DND-41 (cell line): ENCODE measurements at regions not wholly inside any gene's neighbourhood (a gene's known extent, or its start where the extent isn't known, plus 50 kb on each side); places are given as distances from the start of the nearest gene placed in this dataset.

Source experiments
- ATAC-seq: fragments of 200-7000 bp; cut with Tn5 transposase; 3 replicates; pipeline ENCODE4 v1.9.1; 2021; ENCODE audit warnings: low read depth; ENCODE audit not compliant: insufficient read depth
- DNase-seq: peaks from one replicate; pipeline ENCODE4 v3.0.0-alpha.2; 2020
- H2AFZ ChIP-seq: 2 replicates; pipeline ENCODE4 v1.6.0; 2012; ENCODE audit warnings: low read depth, low read length
- H3K27ac ChIP-seq: 2 replicates; pipeline ENCODE4 v1.5.1; 2012; ENCODE audit warnings: low read length, inconsistent platforms
- H3K27me3 ChIP-seq: fragments of 200-600 bp; sonication (generic); 2 replicates; pipeline ENCODE4 v1.6.0; 2012; ENCODE audit warnings: low read length, mild to moderate bottlenecking, inconsistent platforms; ENCODE audit not compliant: insufficient read depth, poor library complexity
- H3K36me3 ChIP-seq: 2 replicates; pipeline ENCODE4 v1.5.1; 2012; ENCODE audit warnings: low read length, inconsistent platforms; ENCODE audit not compliant: insufficient read depth
- H3K4me1 ChIP-seq: 2 replicates; pipeline ENCODE4 v1.5.1; 2012; ENCODE audit warnings: mild to moderate bottlenecking, low read length; ENCODE audit not compliant: insufficient read depth
- H3K4me2 ChIP-seq: 2 replicates; pipeline ENCODE4 v1.6.0; 2012; ENCODE audit warnings: mild to moderate bottlenecking, moderate library complexity, low read length, inconsistent platforms; ENCODE audit not compliant: insufficient read depth
- H3K4me3 ChIP-seq, 2 experiments: fragments of 200-600 bp in 1 of 2; shearing (Covaris generic) in 1 of 2; 2 replicates each; pipeline ENCODE4 v1.5.1; 2012 to 2016; ENCODE audit warnings: inconsistent platforms in 2 of 2, low read length in 2 of 2, mild to moderate bottlenecking in 2 of 2, low read depth in 1 of 2, moderate library complexity in 1 of 2
- H3K79me2 ChIP-seq: 2 replicates; pipeline ENCODE4 v1.6.0; 2012; ENCODE audit warnings: low read length, inconsistent platforms; ENCODE audit not compliant: insufficient read depth
- H3K9ac ChIP-seq: 2 replicates; pipeline ENCODE4 v1.6.0; 2012; ENCODE audit warnings: low read depth, mild to moderate bottlenecking, inconsistent platforms, low read length, moderate library complexity
- H3K9me3 ChIP-seq: 2 replicates; pipeline ENCODE4 v1.5.1; 2012; ENCODE audit warnings: low read length, moderate library complexity, mild to moderate bottlenecking, inconsistent platforms; ENCODE audit not compliant: insufficient read depth, severe bottlenecking
- H4K20me1 ChIP-seq: 2 replicates; pipeline ENCODE4 v1.6.0; 2012; ENCODE audit warnings: low read length; ENCODE audit not compliant: insufficient read depth
- EZH2 ChIP-seq: IDR thresholded peaks from 3 replicates; pipeline ENCODE4 v1.6.1; 2012; ENCODE audit warnings: borderline replicate concordance, low read depth, mild to moderate bottlenecking, moderate library complexity, low read length, inconsistent platforms; ENCODE audit not compliant: severe bottlenecking
- TF ChIP-seq, protein P1 (sequence below): IDR thresholded peaks from 2 replicates; pipeline ENCODE4 v1.5.1; 2012; ENCODE audit warnings: borderline replicate concordance, low read length, moderate library complexity, mild to moderate bottlenecking; ENCODE audit not compliant: poor library complexity, severe bottlenecking; ENCODE audit errors: extremely low read depth

DNA sequence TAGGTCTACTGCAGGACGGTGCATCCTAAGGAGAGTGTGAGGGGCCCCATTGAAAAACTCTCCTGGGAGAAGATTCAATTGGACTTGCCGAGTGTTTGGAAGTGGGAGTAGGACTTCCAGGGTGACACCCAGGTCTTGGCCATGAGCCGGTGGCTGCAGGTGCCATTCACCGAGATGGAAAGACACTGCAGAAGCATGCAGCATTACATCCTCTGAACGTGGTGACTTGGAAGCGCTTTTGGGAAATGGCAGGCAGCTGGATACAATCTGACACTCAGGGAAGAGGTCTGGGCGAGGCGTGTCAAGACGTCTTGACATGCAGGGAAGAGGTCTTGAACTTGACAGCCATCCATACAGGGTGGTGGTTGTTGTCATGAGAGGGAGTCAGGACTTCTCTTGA lies 126.9 kb downstream of the PAPOLA start:
- H3K27me3 ChIP-seq = peaks cover 7% of the 10 kb centered on the region
- no peak overlapping the region for H2AFZ ChIP-seq
- no peak overlapping the region for H3K4me2 ChIP-seq
- H3K9me3 ChIP-seq = no peaks in the 10 kb centered on the region
- no peaks in the 10 kb centered on the region for H3K4me1 ChIP-seq
- ATAC-seq = no peak
- no peaks in the 10 kb centered on the region for H3K36me3 ChIP-seq
- H3K4me3 ChIP-seq = no peak overlapping the region
- DNase-seq = no peak
- H3K27ac ChIP-seq = no peak overlapping the region
- TF ChIP-seq EZH2 = no peak
- TF ChIP-seq, protein P1, sequence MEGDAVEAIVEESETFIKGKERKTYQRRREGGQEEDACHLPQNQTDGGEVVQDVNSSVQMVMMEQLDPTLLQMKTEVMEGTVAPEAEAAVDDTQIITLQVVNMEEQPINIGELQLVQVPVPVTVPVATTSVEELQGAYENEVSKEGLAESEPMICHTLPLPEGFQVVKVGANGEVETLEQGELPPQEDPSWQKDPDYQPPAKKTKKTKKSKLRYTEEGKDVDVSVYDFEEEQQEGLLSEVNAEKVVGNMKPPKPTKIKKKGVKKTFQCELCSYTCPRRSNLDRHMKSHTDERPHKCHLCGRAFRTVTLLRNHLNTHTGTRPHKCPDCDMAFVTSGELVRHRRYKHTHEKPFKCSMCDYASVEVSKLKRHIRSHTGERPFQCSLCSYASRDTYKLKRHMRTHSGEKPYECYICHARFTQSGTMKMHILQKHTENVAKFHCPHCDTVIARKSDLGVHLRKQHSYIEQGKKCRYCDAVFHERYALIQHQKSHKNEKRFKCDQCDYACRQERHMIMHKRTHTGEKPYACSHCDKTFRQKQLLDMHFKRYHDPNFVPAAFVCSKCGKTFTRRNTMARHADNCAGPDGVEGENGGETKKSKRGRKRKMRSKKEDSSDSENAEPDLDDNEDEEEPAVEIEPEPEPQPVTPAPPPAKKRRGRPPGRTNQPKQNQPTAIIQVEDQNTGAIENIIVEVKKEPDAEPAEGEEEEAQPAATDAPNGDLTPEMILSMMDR = no peak
- H3K9ac ChIP-seq = no peak overlapping the region
- H4K20me1 ChIP-seq = no peaks in the 10 kb centered on the region
- no peaks in the 10 kb centered on the region for H3K79me2 ChIP-seq

GRCh38 chr14:96629558-96630222 lies 127.5 kb downstream of the PAPOLA start:
- no peaks in the 10 kb centered on the region for H3K9me3 ChIP-seq
- H2AFZ ChIP-seq = no peak overlapping the region
- no peak overlapping the region for H3K4me3 ChIP-seq
- ATAC-seq = no peak
- TF ChIP-seq, protein P1 = no peak
- no peak for TF ChIP-seq EZH2
- H3K36me3 ChIP-seq = no peaks in the 10 kb centered on the region
- H3K4me2 ChIP-seq = no peak overlapping the region
- no peak overlapping the region for H3K27ac ChIP-seq
- no peaks in the 10 kb centered on the region for H3K4me1 ChIP-seq
- DNase-seq = no peak
- H3K79me2 ChIP-seq = no peaks in the 10 kb centered on the region
- H4K20me1 ChIP-seq = no peaks in the 10 kb centered on the region
- no peak overlapping the region for H3K9ac ChIP-seq
- peaks cover 7% of the 10 kb centered on the region for H3K27me3 ChIP-seq

DNA sequence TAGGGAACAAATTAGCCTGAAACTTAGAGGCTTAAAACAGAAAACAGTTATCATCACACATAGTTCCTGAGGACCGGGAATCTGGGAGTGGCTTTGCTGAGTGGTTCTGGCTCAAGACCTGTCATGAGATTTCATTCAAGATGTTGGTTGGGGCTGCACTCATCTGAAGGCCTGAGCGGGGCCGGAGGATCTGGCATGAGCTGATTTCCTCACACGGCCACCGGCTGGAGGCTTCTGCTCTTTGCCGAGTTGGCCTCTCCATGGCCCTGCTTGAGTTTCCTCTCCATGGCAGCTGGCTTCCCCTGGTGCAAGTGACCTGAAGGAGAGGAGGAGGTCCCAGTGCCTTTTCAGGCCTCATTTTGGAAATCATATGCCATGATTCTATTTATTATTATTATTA lies 128.1 kb downstream of the PAPOLA start:
- Histone ChIP-seq H3K27ac (no peak overlapping the region), H3K4me3 (no peak overlapping the region), H3K4me1 (no peaks in the 10 kb centered on the region), H3K9me3 (no peaks in the 10 kb centered on the region), H2AFZ (no peak overlapping the region), H4K20me1 (no peaks in the 10 kb centered on the region), H3K79me2 (no peaks in the 10 kb centered on the region), H3K27me3 (peaks cover 7% of the 10 kb centered on the region), H3K9ac (no peak overlapping the region), H3K4me2 (no peak overlapping the region), H3K36me3 (no peaks in the 10 kb centered on the region)
- no peak for ATAC-seq
- no peak for DNase-seq
- TF ChIP-seq EZH2 = no peak
- TF ChIP-seq, protein P1 = no peak
